ENCODE measurements at regions not wholly inside any gene's neighbourhood (a gene's known extent, or its start where the extent isn't known, plus 50 kb on each side); places are given as distances from the start of the nearest gene placed in this dataset.
"Not testable (repeated sequence)": the region's sequence is repeated elsewhere in the genome, so short reads cannot be mapped to it uniquely, and the experiment has no call there.

DNA sequence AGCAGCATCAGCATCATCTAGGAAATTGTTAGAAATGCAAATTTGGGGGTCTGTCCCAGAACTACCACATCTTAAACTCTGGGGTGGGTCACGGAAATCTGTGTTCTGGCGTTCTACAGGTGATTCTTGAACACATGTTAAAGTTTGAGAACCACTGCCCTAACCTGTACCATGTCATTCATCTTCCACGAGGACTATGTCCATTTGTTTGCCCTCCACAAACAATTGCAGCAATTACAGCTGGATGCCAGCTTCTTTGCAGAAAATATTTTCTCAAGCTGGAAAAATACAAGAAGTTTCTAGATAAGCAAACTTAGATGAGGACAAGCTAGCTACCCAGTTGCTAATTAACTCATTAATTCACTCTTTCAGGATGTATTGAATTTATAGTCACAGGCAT lies 54.1 kb downstream of the MAFB start:
- no peak for DNase-seq (ENCODE audit: low read depth in 2 of 2)

DNA sequence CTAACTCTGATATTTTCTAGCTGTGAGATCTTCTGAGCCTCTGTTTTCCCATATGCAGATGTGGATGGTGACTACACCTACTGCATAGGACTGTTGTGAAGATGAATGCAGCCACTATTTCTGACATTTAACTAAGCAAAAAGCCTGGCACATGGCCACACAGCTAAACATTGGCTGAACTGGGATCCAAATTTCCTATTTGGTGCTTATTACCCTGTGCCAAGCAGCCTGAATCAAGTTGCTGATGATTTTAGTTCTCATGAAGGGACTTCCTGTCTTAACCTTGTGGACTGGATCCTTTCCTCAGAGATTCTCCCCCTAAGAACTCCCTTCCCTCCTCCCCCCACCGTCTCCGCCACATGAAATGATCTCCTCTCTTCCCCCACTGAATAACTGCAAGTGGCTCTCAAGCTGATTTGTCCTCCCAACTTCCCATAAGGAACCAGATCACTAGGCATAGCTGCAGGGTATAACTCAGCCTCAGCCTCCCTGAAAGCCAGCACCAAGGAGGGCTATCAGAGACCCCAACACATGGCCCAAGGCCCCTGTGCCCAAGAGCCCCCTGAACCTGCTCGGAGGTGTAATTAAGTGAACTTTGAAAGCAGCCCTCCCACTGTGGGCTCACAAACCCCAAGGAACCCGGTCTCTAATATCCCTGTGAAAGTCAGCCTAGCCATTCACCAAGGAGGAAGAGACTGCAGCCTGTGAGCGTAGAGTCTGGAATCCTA lies 55.7 kb downstream of the MAFB start:
- DNase-seq (ENCODE audit: low read depth in 2 of 2) = no peak

DNA sequence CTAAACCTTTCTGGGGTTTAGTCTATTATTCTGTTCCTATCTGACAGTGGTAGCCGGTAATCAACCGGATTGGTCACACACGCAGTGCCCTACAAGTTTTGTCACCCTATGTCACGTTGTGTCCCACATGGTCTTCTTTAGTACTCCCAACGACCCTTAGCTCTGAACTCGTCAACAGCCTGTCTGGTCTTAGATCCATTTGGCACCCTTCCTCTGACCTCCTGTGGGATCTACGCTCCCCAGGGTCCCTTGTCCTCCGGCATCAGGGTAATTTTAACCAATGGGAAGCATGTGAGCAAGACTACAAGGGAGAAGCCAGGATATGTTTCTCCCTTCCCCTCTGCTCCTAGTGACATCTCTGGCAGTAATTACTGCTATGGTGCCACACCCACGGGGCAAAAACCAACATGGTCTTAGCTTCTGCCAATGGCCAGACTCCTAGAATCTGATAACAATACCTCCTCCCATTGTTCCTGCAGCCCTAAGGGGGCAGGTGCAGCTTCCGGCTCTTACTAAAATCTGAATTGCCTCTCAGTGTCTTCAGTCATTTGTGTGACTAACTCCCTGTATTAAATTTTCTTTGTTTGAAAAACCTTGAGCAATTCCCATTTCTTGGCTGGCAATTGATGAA lies 56.6 kb downstream of the MAFB start:
- DNase-seq (ENCODE audit: low read depth in 2 of 2) = no peak

DNA sequence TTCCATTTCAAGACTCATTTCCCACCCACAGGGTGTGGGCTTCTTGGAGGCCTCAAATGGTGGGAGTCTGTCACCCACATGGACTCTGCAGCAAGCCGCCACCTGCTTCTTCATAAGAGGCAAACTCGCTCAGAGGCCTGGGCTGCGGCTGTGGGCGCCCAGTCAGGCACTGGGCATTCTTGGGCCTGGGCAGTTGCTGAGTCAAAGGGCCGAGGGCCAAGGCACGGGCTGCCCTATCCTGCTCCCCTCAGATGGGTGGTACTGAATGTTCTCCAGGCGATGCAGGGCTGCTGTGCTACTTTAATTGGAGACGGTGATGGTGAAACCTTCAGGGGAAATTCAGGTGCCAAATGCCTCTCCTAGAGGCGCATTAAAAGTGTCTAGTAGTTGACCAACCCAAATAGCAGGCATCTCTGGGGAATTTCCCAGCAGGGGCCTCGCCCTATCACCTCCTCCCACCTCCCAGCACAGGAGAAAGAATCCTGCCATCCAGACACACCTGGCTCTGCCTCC lies 57.9 kb downstream of the MAFB start:
- DNase-seq (ENCODE audit: low read depth in 2 of 2) = no peak

DNA sequence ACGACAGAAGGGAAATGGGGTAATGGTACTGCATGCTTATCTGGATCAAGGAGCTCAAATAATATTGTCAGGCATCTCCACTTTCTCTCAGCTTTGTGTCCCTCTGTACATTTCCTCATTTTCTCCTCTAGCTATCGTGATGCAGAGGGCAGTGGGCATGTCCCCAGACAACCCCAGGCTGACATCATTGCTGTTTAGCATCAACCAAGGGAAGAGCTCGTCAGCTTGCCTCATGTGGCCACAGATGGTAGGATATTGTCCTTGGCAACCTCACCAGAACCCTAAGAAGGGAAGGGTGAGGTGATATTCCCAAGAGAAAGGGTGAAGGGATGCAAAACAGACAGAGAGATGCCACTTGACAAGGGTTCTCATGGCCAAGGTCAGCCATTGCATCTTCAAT lies 58.3 kb downstream of the MAFB start:
- no peak for DNase-seq (ENCODE audit: low read depth in 2 of 2)

DNA sequence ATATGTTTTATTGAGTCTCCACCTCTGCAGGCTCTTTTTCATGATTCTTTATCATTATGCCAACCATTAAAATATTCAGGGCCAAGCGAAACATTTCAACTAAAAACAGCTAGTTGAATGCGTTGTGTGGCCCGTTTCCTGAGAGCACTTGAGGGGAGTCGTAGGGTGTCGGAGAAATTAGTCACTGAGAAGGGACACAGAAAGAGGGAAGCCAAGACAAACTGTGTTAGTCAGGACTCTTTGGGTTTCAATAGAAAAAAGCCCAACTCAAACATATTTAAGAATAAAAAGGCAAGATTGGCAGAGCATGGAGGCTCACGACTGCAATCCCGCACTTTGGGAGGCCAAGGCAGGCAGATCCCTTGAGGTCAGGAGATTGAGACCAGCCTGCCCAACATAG lies 58.9 kb downstream of the MAFB start:
- DNase-seq (ENCODE audit: low read depth in 2 of 2) = no peak

DNA sequence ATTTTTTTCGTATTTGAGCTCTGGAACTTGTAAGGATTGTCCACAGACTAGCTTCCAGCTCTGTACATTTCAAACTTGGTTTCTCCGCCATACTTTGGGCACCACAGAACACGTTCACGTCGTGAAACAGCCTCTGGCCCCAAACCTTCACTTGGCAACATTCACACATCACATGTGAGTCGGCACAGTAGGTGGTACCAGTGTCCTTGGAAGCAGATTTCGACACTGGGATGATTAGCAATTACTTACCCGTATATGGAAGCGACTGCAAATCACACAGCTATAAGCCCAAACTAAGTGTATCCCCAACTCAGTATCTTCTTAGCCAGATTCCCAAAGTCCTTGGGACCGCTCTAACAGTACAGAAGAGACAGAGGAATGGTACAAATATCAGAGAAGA lies 60.2 kb downstream of the MAFB start:
- no peak for DNase-seq (ENCODE audit: low read depth in 2 of 2)

DNA sequence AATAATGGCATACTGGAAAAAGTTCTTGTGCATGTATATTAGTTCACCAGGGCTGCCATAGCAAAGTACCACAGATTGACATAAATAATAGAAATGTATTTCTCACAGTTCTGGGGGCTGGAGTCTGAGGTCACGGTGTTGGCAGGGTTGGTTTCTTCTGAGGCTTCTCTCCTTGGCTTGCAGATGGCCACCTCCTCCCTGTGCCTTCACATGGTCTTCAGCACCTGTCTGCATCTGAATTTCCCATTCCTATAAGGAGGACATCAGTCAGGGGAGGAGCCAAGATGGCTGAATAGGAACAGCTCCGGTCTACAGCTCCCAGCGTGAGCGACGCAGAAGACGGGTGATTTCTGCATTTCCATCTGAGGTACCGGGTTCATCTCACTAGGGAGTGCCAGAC lies 70.0 kb downstream of the MAFB start:
- DNase-seq (ENCODE audit: low read depth in 2 of 2) = not testable (repeated sequence)

DNA sequence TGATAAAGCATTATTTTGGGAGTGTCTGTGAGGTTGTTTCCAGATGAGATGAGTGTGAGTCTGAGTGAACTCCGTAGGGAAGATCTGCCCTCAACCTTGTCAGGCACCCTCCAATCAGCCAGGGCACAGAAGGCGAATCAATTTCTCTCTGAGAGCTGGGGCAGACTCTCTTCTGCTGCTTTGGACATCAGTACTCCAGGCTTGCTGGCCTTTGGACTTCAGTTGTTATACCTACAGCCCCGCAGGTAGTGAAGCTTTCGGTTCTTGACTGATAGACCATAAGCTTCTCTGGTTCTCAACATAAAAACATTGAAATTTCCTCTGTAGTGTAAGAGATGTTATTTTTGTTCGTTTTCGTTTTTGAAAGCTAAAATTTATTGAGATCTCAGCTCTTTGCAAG lies 71.4 kb downstream of the MAFB start:
- DNase-seq (ENCODE audit: low read depth in 2 of 2) = no peak

DNA sequence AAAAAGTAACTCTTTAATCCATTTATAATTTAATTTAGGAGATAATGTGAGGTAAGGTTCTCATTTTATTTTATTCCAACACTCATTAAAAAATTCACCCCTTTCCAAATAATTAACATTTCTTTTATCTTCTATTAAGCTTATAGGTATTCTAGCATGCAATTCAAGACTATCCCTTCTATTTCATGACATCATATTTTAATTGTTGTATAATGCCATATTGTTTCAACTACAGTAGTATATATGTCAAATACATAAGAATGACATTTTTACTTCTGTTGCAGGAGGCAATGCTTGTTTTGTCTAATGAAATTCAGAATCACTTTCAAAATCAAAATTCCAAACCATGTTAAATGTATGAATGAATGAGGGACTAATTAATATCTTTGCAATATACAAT lies 76.2 kb downstream of the MAFB start:
- DNase-seq (ENCODE audit: low read depth in 2 of 2) = no peak

DNA sequence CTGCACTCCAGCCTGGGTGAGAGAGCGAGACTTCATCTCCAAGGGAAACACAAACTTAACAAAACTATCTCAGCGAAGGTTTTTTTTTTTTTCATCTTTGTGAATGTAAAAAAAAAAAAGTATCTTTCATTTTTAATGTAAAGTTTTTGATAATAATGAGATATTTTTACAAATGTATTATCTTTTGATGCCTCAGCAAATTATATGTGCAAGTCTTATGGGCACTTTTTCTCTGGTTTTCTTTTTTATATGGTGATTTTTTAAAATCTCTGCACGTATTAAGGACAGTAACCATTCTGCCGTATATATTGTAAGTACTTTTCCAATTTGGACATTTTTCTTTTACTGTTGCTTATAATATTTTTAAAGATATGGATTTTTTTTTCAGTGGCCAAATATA lies 76.8 kb downstream of the MAFB start:
- no peak for DNase-seq (ENCODE audit: low read depth in 2 of 2)

DNA sequence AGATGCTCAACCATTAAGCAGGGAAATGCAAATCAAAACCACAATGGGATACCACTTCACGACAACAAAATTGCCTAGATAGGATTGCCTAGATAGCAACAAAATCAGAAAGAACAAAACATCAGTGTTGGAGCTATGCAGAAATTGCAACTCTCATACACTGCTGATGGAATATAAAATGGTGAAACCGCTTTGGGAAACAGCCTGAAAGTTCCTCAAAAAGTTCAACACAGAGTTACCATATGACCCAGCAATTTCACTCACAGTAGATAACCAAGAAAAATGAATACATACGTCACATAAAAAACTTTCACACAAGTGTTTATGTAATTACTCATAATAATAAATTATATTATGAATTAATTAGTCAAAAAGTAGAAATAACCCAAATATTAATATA lies 78.3 kb downstream of the MAFB start:
- no peak for DNase-seq (ENCODE audit: low read depth in 2 of 2)

DNA sequence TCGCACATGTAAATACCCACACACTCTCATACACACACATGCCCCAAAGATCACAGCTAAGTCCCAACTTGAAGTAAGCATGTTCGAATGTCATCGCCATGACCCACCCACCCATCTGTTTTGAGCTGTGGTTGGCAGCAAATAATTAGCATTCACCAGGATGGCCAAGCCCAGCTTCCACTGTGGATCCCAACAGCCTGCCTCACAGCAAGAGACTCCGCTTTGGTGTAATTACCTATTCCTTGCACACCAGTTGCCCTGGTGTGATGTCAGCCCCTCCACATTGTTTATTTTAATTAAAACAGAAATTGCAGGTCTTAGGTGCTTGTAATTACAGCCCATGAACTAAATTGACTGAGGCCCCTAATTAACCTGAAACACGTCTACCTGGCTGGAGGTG lies 81.1 kb downstream of the MAFB start:
- DNase-seq (ENCODE audit: low read depth in 2 of 2) = no peak

DNA sequence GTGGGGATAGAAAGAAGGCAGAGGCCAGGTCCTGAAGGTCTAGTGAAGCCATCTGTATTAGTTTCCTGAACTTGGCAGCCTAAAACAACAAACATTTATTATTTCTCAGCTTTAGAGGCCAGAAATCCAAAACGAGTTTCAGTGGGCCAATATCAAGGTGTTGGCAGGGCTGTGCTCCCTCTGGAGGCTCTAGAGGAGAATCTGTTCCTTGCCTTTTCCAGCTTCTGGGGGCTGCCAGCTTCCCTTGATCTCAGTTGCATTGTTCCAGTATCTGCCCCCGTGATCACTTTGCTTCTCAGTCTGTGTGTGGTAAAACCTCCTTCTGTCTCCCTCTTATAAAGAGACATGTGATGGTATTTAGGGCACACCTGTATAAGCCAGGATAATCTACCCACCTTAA lies 82.4 kb downstream of the MAFB start:
- DNase-seq (ENCODE audit: low read depth in 2 of 2) = no peak

DNA sequence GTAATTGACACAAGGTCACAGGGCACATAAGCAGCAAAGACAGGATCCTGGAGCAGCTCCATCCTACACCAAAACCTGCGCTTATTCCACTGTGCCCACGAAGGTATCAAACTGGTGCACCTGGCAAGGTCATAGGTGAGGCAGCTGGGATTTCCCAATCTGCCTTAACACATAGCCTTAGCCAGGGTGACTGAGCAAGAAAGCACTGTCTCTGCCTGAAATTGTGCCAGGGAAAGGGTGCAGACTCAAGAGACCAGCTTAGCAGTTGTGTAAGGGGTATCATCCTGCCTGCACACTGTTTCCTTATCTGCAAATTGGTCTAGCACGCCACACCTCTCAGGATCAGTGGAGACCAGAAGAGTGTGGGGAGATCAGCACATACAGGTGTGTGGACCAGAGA lies 82.8 kb downstream of the MAFB start:
- no peak for DNase-seq (ENCODE audit: low read depth in 2 of 2)

DNA sequence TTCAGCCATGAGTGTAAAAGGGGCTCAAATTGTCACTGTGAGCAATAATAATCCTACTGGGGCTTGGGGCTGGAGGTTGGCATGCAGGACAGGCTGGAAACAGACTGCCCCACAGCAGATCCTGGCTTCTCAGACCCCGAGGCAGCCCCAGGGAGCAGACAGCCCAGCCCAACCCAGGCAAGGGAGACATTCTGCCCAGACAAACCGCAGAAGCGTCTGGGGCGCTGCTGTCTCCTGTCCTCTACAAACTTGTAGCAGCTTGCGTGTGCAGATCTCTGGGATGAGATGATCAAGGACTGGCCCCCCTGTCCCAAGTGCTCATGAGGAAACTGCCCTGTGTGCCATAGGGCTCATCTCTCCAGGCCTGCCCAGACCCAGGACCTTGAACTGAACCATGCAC lies 84.6 kb downstream of the MAFB start:
- DNase-seq (ENCODE audit: low read depth in 2 of 2) = no peak

DNA sequence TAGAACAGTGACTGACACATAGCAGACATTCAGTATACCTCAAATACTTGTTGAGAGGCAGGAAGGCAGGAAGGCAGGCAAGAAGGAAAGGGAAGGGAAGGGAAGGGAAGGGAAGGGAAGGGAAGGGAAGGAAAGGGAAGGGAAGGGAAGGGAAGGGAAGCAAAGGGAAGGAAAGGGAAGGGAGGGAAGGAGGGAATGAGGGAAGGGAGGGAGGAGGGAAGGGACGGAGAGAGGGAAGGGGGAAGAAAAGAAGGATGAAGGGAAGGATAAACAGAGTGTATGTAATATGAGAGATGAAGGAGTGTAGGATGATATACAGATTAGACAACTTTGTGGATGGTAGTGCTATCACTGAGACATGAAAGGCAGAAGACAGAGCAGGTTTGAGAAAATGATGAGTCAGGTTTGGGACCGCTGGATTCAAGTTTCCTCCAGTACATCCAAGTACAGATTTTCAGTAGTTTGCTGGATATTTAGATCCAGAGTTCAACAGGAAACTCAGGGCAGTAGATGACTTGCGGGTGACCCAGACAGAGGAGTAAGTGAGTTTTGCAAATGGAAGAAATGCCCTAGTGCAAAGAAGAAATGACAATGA lies 85.9 kb downstream of the MAFB start:
- no peak for DNase-seq (ENCODE audit: low read depth in 2 of 2)

DNA sequence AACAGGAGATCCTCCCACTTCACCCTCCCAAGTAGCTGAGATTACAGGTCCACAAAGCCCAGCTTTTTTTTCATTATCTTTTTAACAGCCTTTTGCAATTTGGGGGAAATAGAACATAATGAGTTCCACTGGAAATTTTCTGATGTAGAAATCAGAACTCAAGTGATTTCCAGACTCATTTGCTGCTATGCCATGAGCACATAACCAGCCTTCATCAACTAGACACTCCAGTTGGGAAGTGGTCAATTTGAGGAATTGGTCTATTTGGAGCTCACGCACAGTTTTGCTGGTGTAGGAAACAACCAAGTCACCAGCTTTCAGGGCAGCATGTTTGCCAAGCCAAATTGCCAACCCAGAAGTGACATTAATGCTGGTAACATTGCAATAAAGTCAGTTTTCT lies 86.7 kb downstream of the MAFB start:
- no peak for DNase-seq (ENCODE audit: low read depth in 2 of 2)

DNA sequence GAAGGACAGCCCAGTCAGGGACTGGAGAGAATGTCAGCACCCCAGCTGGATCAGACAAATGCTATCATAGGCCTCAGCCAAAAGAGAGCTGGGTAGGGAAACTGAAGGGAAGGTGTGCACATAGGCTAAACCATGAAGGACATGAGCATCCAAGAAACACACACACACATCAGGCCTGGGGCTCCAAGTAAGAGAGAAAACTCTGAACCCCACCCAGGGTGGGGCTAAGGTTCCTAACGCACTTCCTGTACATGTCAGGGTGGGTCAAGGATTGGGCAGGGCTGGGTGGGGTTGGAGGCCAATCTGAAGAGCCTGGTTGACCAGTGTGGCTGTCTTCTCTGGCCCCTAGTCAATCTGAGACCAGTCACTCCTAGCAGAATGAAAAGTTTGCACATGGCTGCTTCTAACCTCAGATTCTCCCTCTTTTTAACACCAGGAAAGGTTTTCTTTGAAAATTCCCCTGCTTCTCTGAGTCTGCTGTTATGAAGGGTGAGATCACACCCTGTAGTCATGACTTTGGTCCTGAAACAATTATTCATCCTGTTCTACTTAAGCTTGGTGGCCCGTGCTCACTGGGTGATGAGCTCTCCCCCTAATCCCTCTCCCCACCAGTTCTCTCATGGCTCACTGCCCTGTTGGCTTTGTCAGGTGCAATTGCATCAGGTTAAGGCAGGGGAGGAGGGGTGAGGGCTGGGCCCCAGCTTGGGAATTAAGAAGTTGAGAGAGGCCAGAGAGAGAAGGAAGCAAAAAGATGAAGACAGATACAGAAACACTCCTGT lies 88.4 kb downstream of the MAFB start:
- no peak for DNase-seq (ENCODE audit: low read depth in 2 of 2)

DNA sequence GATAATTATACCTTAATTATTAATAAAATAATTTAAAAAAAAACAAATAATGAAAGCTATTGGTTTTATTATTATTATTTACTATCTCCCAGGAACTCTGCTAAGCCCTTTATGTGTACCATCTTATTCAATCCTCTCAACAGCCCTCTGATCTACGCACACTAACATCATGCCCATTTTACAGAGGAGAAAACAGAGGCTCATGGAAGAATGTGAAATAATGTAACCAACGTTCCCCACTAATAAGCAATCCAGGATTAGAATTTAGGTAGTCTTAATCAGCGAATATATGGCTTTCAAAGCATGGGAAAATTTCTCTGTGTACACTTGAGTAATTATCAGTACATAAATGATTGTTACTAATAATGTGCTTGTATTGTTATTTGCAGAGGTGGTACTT lies 89.0 kb downstream of the MAFB start:
- no peak for DNase-seq (ENCODE audit: low read depth in 2 of 2)

DNA sequence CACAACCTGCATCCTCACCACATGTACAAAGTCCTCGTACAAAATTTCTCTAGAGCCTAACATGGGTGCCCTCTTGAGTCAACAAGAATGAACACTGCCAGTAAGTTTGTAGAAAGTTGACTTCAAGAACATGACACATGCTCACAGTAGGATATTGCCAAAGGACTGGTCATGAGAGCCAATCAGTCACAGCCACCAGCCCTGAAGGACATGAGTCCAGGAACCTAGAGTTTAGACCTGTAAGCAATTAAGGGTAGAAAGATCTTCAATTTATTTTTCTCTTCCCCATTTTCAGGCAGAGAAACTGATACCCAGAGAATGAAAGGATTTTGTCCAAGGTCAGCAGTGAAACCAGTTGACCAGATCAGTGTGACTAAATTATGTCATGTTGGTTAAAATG lies 96.1 kb downstream of the MAFB start:
- no peak for DNase-seq (ENCODE audit: low read depth in 2 of 2)

DNA sequence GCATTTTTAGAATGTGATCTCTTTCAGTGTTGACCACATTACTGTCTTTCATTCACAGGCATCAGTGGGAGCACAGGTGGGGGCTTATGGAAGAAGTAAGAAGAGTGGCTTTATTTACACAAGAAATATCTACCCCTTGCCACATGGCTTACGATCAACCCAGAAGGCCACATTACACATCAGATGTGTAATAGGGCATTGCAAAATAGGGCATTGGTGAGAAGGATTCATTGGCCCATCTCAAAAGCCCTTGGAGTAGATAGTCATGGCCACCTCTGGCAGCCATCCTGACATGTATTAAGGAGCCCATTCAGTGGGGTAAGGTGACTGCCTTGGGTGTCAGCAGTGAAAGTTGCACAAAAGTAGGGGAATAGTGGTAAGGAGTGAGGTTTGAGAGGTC lies 97.5 kb downstream of the MAFB start:
- DNase-seq (ENCODE audit: low read depth in 2 of 2) = no peak

DNA sequence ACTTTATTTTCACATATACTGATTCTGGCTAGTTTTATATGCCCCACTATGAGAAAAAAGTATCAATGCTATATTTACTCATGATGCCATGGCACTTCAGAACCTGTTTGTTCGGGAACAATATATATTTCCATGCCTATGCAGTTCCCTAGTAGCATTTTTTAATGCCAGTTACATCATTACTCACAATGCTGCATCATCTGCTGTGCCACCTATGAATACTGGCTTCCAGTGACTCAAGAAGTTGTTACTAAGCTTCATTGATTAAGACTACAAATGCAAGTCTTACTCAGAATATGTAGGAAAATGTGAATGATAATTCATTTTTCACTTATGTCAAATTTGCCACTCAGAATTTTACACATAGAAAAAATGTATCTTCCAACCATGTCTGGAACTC lies 97.9 kb downstream of the MAFB start:
- no peak for DNase-seq (ENCODE audit: low read depth in 2 of 2)

Data from fibroblast of skin of left quadriceps (primary cell).